K562 (cell line): ENCODE measurements at regions not wholly inside any gene's neighbourhood (a gene's known extent, or its start where the extent isn't known, plus 50 kb on each side); places are given as distances from the start of the nearest gene placed in this dataset.

Experiments
- HMGN3 ChIP-seq: IDR thresholded peaks from 2 replicates; pipeline ENCODE4 v1.6.1; 2011; ENCODE audit warnings: borderline replicate concordance, low read depth, mild to moderate bottlenecking, mixed read lengths, low read length; ENCODE audit not compliant: insufficient read length; ENCODE audit errors: extremely low read depth
- JUNB ChIP-seq: fragments of 450-650 bp; formaldehyde crosslinking; conservative IDR thresholded peaks from 2 replicates; pipeline ENCODE4 v1.4.0; 2020; ENCODE audit warnings: mild to moderate bottlenecking
- MYC ChIP-seq, 2 experiments: fragments of 250-450 bp in 1 of 2; sonication (Bioruptor Pico) in 1 of 2; IDR thresholded peaks; 2 replicates each; pipeline versions ENCODE4 v1.5.1 to v1.6.1; 2012 to 2021; ENCODE audit warnings: low read depth in 2 of 2, borderline replicate concordance in 1 of 2, improper control_type of control experiment in 1 of 2, low read length in 1 of 2, mild to moderate bottlenecking in 1 of 2, moderate library complexity in 1 of 2
- PRPF4 ChIP-seq: fragments of 200-400 bp; formaldehyde crosslinking; IDR thresholded peaks from one replicate; pipeline ENCODE4 v1.6.1; 2017; ENCODE audit warnings: low read length, low read depth, mild to moderate bottlenecking; ENCODE audit not compliant: insufficient read depth, poor library complexity, severe bottlenecking
- PYGO2 ChIP-seq: fragments of 450-650 bp; IDR thresholded peaks from 2 replicates; pipeline ENCODE4 v1.6.1; 2016; ENCODE audit warnings: mild to moderate bottlenecking, missing genetic modification characterization, moderate library complexity, missing compliant biosample characterization
- RFX5 ChIP-seq: IDR thresholded peaks from 2 replicates; pipeline ENCODE4 v1.6.1; 2011; ENCODE audit warnings: low read depth, mild to moderate bottlenecking, improper control_type of control experiment, low read length
- SLC30A9 ChIP-seq: fragments of 250-450 bp; sonication (Bioruptor Pico); IDR thresholded peaks from 2 replicates; pipeline ENCODE4 v1.8.0; 2022; ENCODE audit warnings: mild to moderate bottlenecking, moderate library complexity
- SMARCA5 ChIP-seq: fragments of 450-650 bp; IDR thresholded peaks from 2 replicates; pipeline ENCODE4 v1.6.1; 2016
- SMC3 ChIP-seq: conservative IDR thresholded peaks from 2 replicates; pipeline ENCODE4 v1.6.1; 2011; ENCODE audit warnings: low read depth, low read length, improper control_type of control experiment; ENCODE audit not compliant: insufficient read depth
- SPI1 ChIP-seq: IDR thresholded peaks from 2 replicates; pipeline ENCODE4 v1.6.1; 2011; ENCODE audit warnings: low read depth, low read length, control low read depth, borderline replicate concordance
- TAL1 ChIP-seq: fragments of 450-650 bp; IDR thresholded peaks from 2 replicates; pipeline ENCODE4 v1.6.1; 2016; ENCODE audit warnings: mild to moderate bottlenecking
- ZBED1 ChIP-seq: IDR thresholded peaks from 2 replicates; pipeline ENCODE4 v1.6.1; 2014
- ZKSCAN8 ChIP-seq: fragments of 200-800 bp; sonication (Bioruptor generic); IDR thresholded peaks from 2 replicates; pipeline ENCODE4 v1.6.1; 2016; ENCODE audit warnings: missing genetic modification characterization, missing compliant biosample characterization
- ZNF23 ChIP-seq: fragments of 250-450 bp; sonication (Bioruptor Pico); IDR thresholded peaks from 2 replicates; pipeline ENCODE4 v1.4.0; 2020; ENCODE audit warnings: mild to moderate bottlenecking
- ZNF408 ChIP-seq: fragments of 250-450 bp; sonication (Bioruptor Pico); IDR thresholded peaks from 2 replicates; pipeline ENCODE4 v1.4.0; 2020; ENCODE audit warnings: low read depth, mild to moderate bottlenecking, moderate library complexity
- TF ChIP-seq, protein P1 (sequence below): fragments of 450-650 bp; IDR thresholded peaks from 2 replicates; pipeline ENCODE4 v1.6.1; 2016; ENCODE audit warnings: missing biosample characterization, missing genetic modification characterization
- TF ChIP-seq, protein P2 (sequence below), 2 experiments: fragments of 450-650 bp; IDR thresholded peaks; 2 replicates each; pipeline ENCODE4 v1.6.1; 2016
- TF ChIP-seq, protein P3 (sequence below): sonication (generic); formaldehyde crosslinking; IDR thresholded peaks from 2 replicates; pipeline ENCODE4 v1.8.1; 2023; ENCODE audit warnings: mild to moderate bottlenecking, missing genetic modification reagents
- TF ChIP-seq, protein P4 (sequence below): fragments of 150-350 bp; IDR thresholded peaks from 2 replicates; pipeline ENCODE4 v1.6.1; 2014; ENCODE audit warnings: low read depth, mild to moderate bottlenecking, low read length, borderline replicate concordance
- TF ChIP-seq, protein P5 (sequence below): fragments of 200-400 bp; formaldehyde crosslinking; IDR thresholded peaks from 2 replicates; pipeline ENCODE4 v1.6.1; 2017; ENCODE audit warnings: mild to moderate bottlenecking, low read depth, low read length, moderate library complexity

DNA sequence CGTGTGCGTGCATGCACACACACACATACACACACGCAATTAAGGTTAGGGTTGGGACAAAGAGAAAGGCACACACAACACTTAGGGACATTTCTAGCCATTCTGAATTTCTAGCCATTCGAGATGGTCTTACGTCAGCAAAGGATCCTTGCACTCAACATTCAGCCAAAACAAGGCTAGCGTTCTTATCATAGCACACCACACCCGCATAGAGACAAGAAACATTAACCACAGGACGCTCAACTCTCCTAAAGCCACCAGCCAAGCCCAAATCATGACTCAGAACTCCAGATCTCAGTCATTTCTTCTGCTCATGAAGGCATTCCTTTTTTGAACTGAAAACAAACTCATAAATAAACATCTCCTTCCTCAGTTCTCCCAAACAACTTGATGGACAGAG, 106.8 kb downstream of the LMO4 start (continued):
- TF ChIP-seq, protein P1, sequence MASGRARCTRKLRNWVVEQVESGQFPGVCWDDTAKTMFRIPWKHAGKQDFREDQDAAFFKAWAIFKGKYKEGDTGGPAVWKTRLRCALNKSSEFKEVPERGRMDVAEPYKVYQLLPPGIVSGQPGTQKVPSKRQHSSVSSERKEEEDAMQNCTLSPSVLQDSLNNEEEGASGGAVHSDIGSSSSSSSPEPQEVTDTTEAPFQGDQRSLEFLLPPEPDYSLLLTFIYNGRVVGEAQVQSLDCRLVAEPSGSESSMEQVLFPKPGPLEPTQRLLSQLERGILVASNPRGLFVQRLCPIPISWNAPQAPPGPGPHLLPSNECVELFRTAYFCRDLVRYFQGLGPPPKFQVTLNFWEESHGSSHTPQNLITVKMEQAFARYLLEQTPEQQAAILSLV (tag), result no peak
- TF ChIP-seq PYGO2 (tag) (no peak), ZKSCAN8 (CRISPR knock-in tag) (no peak), SMARCA5 (no peak), TAL1 (peak; percentile 90), SMC3 (no peak), ZNF408 (no peak), ZBED1 (no peak), PRPF4 (no peak), JUNB (no peak), ZNF23 (CRISPR knock-in tag) (no peak), MYC (IDR thresholded peaks at IDR 0.05; ENCODE audit: low read depth, low read length) (no peak), MYC (CRISPR knock-in tag; IDR thresholded peaks at IDR 0.05; ENCODE audit: borderline replicate concordance, low read depth) (no peak), RFX5 (no peak), SPI1 (no peak), SLC30A9 (CRISPR knock-in tag) (no peak), HMGN3 (no peak)
- TF ChIP-seq, protein P2, sequence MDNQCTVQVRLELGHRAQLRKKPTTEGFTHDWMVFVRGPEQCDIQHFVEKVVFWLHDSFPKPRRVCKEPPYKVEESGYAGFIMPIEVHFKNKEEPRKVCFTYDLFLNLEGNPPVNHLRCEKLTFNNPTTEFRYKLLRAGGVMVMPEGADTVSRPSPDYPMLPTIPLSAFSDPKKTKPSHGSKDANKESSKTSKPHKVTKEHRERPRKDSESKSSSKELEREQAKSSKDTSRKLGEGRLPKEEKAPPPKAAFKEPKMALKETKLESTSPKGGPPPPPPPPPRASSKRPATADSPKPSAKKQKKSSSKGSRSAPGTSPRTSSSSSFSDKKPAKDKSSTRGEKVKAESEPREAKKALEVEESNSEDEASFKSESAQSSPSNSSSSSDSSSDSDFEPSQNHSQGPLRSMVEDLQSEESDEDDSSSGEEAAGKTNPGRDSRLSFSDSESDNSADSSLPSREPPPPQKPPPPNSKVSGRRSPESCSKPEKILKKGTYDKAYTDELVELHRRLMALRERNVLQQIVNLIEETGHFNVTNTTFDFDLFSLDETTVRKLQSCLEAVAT (IDR thresholded peaks at IDR 0.05), result peak in 1 of 2 experiments; percentile 96; a peak in 2 of 4 replicates
- TF ChIP-seq, protein P3, sequence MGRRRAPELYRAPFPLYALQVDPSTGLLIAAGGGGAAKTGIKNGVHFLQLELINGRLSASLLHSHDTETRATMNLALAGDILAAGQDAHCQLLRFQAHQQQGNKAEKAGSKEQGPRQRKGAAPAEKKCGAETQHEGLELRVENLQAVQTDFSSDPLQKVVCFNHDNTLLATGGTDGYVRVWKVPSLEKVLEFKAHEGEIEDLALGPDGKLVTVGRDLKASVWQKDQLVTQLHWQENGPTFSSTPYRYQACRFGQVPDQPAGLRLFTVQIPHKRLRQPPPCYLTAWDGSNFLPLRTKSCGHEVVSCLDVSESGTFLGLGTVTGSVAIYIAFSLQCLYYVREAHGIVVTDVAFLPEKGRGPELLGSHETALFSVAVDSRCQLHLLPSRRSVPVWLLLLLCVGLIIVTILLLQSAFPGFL (CRISPR knock-in tag), result no peak
- TF ChIP-seq, protein P4, sequence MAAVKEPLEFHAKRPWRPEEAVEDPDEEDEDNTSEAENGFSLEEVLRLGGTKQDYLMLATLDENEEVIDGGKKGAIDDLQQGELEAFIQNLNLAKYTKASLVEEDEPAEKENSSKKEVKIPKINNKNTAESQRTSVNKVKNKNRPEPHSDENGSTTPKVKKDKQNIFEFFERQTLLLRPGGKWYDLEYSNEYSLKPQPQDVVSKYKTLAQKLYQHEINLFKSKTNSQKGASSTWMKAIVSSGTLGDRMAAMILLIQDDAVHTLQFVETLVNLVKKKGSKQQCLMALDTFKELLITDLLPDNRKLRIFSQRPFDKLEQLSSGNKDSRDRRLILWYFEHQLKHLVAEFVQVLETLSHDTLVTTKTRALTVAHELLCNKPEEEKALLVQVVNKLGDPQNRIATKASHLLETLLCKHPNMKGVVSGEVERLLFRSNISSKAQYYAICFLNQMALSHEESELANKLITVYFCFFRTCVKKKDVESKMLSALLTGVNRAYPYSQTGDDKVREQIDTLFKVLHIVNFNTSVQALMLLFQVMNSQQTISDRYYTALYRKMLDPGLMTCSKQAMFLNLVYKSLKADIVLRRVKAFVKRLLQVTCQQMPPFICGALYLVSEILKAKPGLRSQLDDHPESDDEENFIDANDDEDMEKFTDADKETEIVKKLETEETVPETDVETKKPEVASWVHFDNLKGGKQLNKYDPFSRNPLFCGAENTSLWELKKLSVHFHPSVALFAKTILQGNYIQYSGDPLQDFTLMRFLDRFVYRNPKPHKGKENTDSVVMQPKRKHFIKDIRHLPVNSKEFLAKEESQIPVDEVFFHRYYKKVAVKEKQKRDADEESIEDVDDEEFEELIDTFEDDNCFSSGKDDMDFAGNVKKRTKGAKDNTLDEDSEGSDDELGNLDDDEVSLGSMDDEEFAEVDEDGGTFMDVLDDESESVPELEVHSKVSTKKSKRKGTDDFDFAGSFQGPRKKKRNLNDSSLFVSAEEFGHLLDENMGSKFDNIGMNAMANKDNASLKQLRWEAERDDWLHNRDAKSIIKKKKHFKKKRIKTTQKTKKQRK, result no peak
- TF ChIP-seq, protein P5, sequence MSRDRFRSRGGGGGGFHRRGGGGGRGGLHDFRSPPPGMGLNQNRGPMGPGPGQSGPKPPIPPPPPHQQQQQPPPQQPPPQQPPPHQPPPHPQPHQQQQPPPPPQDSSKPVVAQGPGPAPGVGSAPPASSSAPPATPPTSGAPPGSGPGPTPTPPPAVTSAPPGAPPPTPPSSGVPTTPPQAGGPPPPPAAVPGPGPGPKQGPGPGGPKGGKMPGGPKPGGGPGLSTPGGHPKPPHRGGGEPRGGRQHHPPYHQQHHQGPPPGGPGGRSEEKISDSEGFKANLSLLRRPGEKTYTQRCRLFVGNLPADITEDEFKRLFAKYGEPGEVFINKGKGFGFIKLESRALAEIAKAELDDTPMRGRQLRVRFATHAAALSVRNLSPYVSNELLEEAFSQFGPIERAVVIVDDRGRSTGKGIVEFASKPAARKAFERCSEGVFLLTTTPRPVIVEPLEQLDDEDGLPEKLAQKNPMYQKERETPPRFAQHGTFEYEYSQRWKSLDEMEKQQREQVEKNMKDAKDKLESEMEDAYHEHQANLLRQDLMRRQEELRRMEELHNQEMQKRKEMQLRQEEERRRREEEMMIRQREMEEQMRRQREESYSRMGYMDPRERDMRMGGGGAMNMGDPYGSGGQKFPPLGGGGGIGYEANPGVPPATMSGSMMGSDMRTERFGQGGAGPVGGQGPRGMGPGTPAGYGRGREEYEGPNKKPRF, result no peak
